Umbilical cord (tissue), 1 donor: ENCODE measurements at regions not wholly inside any gene's neighbourhood (a gene's known extent, or its start where the extent isn't known, plus 50 kb on each side); places are given as distances from the start of the nearest gene placed in this dataset.
"Not testable (repeated sequence)": the region's sequence is repeated elsewhere in the genome, so short reads cannot be mapped to it uniquely, and the experiment has no call there.

Source experiments
- DNase-seq: peaks from one replicate; pipeline ENCODE4 v3.0.0-alpha.2; 2015; ENCODE audit warnings: low spot score

- DNase-seq = peak; percentile 66
Measured at GRCh38 chr2:111395350-111396128, 274.8 kb downstream of the BCL2L11 start.

GRCh38 chr2:111400598-111401253 is 280.0 kb downstream of the BCL2L11 start:
- DNase-seq = not testable (repeated sequence)

- not testable (repeated sequence) for DNase-seq
Measured at GRCh38 chr2:111401270-111402140, 280.8 kb downstream of the BCL2L11 start.

GRCh38 chr2:111402450-111402849 is 281.7 kb downstream of the BCL2L11 start:
- not testable (repeated sequence) for DNase-seq

- DNase-seq = not testable (repeated sequence)
Measured at GRCh38 chr2:111403287-111403686, 282.6 kb downstream of the BCL2L11 start.

- not testable (repeated sequence) for DNase-seq
Measured at GRCh38 chr2:111406616-111407015, 285.9 kb downstream of the BCL2L11 start.

- DNase-seq = not testable (repeated sequence)
Measured at GRCh38 chr2:111407632-111408194, 287.0 kb downstream of the BCL2L11 start.

GRCh38 chr2:111410868-111411406 is 290.2 kb downstream of the BCL2L11 start:
- DNase-seq = not testable (repeated sequence)

- DNase-seq = not testable (repeated sequence)
Measured at GRCh38 chr2:111411867-111412681, 291.4 kb downstream of the BCL2L11 start.

- not testable (repeated sequence) for DNase-seq
Measured at GRCh38 chr2:111412841-111413650, 292.3 kb downstream of the BCL2L11 start.

- peak; percentile 26 for DNase-seq
Measured at GRCh38 chr2:111413950-111414349, 293.2 kb downstream of the BCL2L11 start.

- DNase-seq = peak; percentile 23
Measured at GRCh38 chr2:111415765-111416743, 295.3 kb downstream of the BCL2L11 start.

- DNase-seq = not testable (repeated sequence)
Measured at GRCh38 chr2:111417026-111417425, 296.3 kb downstream of the BCL2L11 start.

GRCh38 chr2:111418091-111418875 is 297.6 kb downstream of the BCL2L11 start:
- DNase-seq = not testable (repeated sequence)

GRCh38 chr2:111420074-111420473 is 299.4 kb downstream of the BCL2L11 start:
- DNase-seq = not testable (repeated sequence)

GRCh38 chr2:111420835-111421234 is 300.1 kb downstream of the BCL2L11 start:
- DNase-seq = not testable (repeated sequence)

GRCh38 chr2:111421949-111422348 is 301.2 kb downstream of the BCL2L11 start:
- DNase-seq = not testable (repeated sequence)
